HG03097 (cell line): ENCODE measurements at regions not wholly inside any gene's neighbourhood (a gene's known extent, or its start where the extent isn't known, plus 50 kb on each side); places are given as distances from the start of the nearest gene placed in this dataset.

ENCODE experiments used
- ATAC-seq: cut with Tn5 transposase; IDR thresholded peaks from one replicate; pipeline ENCODE4 v1.9.1; 2021; ENCODE audit not compliant: unreplicated experiment, low FRiP score

GRCh38 chr18:77560341-77560992 is 310.8 kb downstream of the GALR1 start:
- ATAC-seq = peak; percentile 77

GRCh38 chr18:77566604-77567003 is 317.0 kb downstream of the GALR1 start:
- no peak for ATAC-seq

GRCh38 chr18:77567205-77567604 is 317.6 kb downstream of the GALR1 start:
- ATAC-seq = no peak

GRCh38 chr18:77571743-77572142 is 322.1 kb downstream of the GALR1 start:
- no peak for ATAC-seq

GRCh38 chr18:77572537-77572936 is 322.9 kb downstream of the GALR1 start:
- ATAC-seq = no peak

- ATAC-seq = no peak
These were observed 323.9 kb downstream of the GALR1 start for GRCh38 chr18:77573571-77573970.

- no peak for ATAC-seq
These were observed 341.4 kb downstream of the GALR1 start for GRCh38 chr18:77590943-77591515.

GRCh38 chr18:77597726-77598125 is 348.1 kb downstream of the GALR1 start:
- ATAC-seq = no peak

- ATAC-seq = no peak
These were observed 351.0 kb downstream of the GALR1 start for GRCh38 chr18:77600674-77601073.

- ATAC-seq = no peak
These were observed 351.9 kb downstream of the GALR1 start for GRCh38 chr18:77601567-77601966.

- ATAC-seq = no peak
These were observed 357.4 kb downstream of the GALR1 start for GRCh38 chr18:77607087-77607486.

- no peak for ATAC-seq
These were observed 359.2 kb downstream of the GALR1 start for GRCh38 chr18:77608807-77609206.

GRCh38 chr18:77617694-77618093 is 368.0 kb downstream of the GALR1 start:
- ATAC-seq = no peak

GRCh38 chr18:77619525-77619924 is 369.9 kb downstream of the GALR1 start:
- no peak for ATAC-seq

GRCh38 chr18:77622009-77622692 is 372.5 kb downstream of the GALR1 start:
- no peak for ATAC-seq

GRCh38 chr18:77632758-77633157 is 383.1 kb downstream of the GALR1 start:
- no peak for ATAC-seq

- no peak for ATAC-seq
These were observed 384.8 kb downstream of the GALR1 start for GRCh38 chr18:77634494-77634893.

- ATAC-seq = no peak
These were observed 385.8 kb downstream of the GALR1 start for GRCh38 chr18:77635451-77635850.

- no peak for ATAC-seq
These were observed 386.2 kb downstream of the GALR1 start for GRCh38 chr18:77635858-77636257.

GRCh38 chr18:77645170-77645872 is 395.7 kb downstream of the GALR1 start:
- ATAC-seq = no peak

GRCh38 chr18:77647472-77647871 is 397.8 kb downstream of the GALR1 start:
- ATAC-seq = no peak
